Glutamatergic neuron (in vitro differentiated cells): ENCODE measurements at regions not wholly inside any gene's neighbourhood (a gene's known extent, or its start where the extent isn't known, plus 50 kb on each side); places are given as distances from the start of the nearest gene placed in this dataset.

ENCODE experiments used
- DNase-seq: peaks from one replicate; pipeline ENCODE4 v3.0.0; 2022
- H3K27ac Mint-ChIP-seq: one replicate; pipeline ENCODE4 v1.8.0; 2020; ENCODE audit warnings: mild to moderate bottlenecking, mixed read lengths, inconsistent platforms; ENCODE audit not compliant: unreplicated experiment
- H3K27me3 Mint-ChIP-seq: one replicate; pipeline ENCODE4 v1.8.0; 2020; ENCODE audit warnings: mild to moderate bottlenecking, moderate library complexity, mixed read lengths, inconsistent platforms; ENCODE audit not compliant: unreplicated experiment
- H3K36me3 Mint-ChIP-seq: one replicate; pipeline ENCODE4 v1.8.0; 2020; ENCODE audit warnings: mild to moderate bottlenecking, mixed read lengths, inconsistent platforms; ENCODE audit not compliant: unreplicated experiment
- H3K4me1 Mint-ChIP-seq: one replicate; pipeline ENCODE4 v1.8.0; 2020; ENCODE audit warnings: mild to moderate bottlenecking, low read depth, mixed read lengths, inconsistent platforms; ENCODE audit not compliant: unreplicated experiment
- H3K4me3 Mint-ChIP-seq: one replicate; pipeline ENCODE4 v1.8.0; 2020; ENCODE audit warnings: mild to moderate bottlenecking, mixed read lengths, inconsistent platforms; ENCODE audit not compliant: unreplicated experiment
- H3K9me3 Mint-ChIP-seq: one replicate; pipeline ENCODE4 v1.8.0; 2020; ENCODE audit warnings: mild to moderate bottlenecking, moderate library complexity, mixed read lengths, inconsistent platforms; ENCODE audit not compliant: unreplicated experiment
- CTCF ChIP-seq: fragments of 200-600 bp; sonication (generic); IDR thresholded peaks from one replicate; pipeline ENCODE4 v1.5.0; 2021; ENCODE audit not compliant: partially characterized antibody, unreplicated experiment

GRCh38 chr1:30815556-30815955 lies 58.0 kb upstream of the LAPTM5 start:
- Mint-ChIP-seq H3K27ac (no peak overlapping the region), H3K4me1 (peaks cover 33% of the 10 kb centered on the region), H3K27me3 (peaks cover 5% of the 10 kb centered on the region), H3K4me3 (no peak overlapping the region), H3K9me3 (no peaks in the 10 kb centered on the region), H3K36me3 (no peaks in the 10 kb centered on the region)
- no peak for DNase-seq
- TF ChIP-seq CTCF: no peak

DNA sequence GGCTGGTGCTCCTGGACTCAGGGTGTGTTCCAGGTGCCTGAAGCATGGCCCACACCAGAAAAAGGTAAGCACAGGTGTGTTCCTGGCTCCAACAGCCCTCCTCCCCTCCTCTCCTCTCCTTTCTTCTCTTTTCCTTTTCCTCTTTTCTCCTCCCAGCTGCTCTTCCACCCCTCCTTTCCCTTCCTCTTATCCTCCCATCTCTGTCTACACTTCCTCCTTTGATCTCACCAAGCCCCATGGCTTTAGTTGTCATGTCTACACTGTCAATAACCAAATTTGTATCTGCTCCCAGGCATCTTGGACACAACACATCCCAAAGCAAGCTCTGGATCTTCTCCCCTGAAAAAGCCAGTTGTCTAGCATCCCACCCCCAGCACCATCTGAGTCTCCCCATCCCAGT lies 56.7 kb upstream of the LAPTM5 start:
- Mint-ChIP-seq H3K36me3 (no peaks in the 10 kb centered on the region), H3K27ac (no peak overlapping the region), H3K4me3 (no peak overlapping the region), H3K27me3 (peaks cover 6% of the 10 kb centered on the region), H3K4me1 (peaks cover 33% of the 10 kb centered on the region), H3K9me3 (no peaks in the 10 kb centered on the region)
- no peak for DNase-seq
- TF ChIP-seq CTCF: no peak

DNA sequence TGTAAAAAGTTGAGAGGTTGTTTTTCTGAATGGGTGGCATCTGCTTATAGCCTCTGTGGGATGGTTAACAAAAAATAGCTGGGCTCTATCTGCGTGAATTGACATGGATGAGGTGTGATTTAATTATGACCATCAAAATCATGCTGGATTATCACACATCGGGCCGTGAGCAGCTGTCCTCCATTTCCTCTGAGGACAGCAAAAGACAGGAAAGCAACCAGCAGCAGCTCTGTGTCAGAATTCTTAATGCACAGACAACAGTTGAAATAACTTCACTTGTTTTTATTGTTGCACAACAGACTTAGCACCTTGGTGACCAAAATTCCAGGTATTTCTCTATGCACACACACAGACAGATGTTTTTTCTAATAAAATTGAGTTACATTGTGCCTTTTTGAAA lies 54.5 kb upstream of the LAPTM5 start:
- TF ChIP-seq CTCF: no peak
- no peak overlapping the region for H3K4me3 Mint-ChIP-seq
- H3K4me1 Mint-ChIP-seq: peaks cover 29% of the 10 kb centered on the region
- H3K27ac Mint-ChIP-seq: no peak overlapping the region
- no peak for DNase-seq
- peaks cover 4% of the 10 kb centered on the region for H3K27me3 Mint-ChIP-seq
- H3K9me3 Mint-ChIP-seq: no peaks in the 10 kb centered on the region
- H3K36me3 Mint-ChIP-seq: no peaks in the 10 kb centered on the region

GRCh38 chr1:30811187-30811586 lies 53.6 kb upstream of the LAPTM5 start:
- Mint-ChIP-seq H3K9me3 (peaks cover 2% of the 10 kb centered on the region), H3K27ac (peak overlapping the region; percentile 67), H3K36me3 (no peaks in the 10 kb centered on the region), H3K4me1 (peaks cover 22% of the 10 kb centered on the region), H3K4me3 (peak overlapping the region; percentile 26), H3K27me3 (peaks cover 4% of the 10 kb centered on the region)
- no peak for DNase-seq
- no peak for TF ChIP-seq CTCF

DNA sequence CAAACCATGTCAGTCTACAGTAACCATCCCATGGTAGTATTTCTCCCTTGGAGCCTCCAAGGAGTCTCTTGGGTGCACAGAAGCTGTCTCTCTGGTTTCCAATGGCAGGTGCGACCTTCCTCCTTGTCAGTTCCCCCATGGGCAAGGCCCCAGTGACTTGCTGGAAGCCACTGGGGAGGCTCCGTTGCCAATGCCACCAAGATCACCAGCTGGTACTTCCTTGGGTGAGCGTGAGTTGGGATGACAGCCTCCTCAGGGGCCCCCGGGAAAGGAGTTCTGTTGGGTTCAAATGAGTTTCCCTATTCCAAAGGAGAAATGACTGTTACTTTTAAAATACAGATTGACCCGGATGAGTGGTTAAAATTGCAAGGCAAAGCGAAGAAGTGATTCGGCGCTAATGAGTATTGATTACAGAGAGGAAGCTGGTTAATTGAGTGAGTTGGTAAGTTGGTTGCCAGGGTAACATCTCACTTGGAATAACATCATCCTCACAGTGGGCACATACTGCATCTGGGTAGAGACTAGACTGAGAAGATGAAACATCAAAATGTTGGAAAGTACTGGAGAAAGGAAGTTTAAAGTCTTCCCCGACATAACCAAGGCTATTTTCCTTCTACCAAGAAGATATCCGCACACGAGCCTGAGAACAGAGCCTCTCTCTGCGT lies 53.0 kb upstream of the LAPTM5 start:
- H3K27ac Mint-ChIP-seq: peak overlapping the region; percentile 67
- peaks cover 22% of the 10 kb centered on the region for H3K4me1 Mint-ChIP-seq

More for the DNA sequence above, 53.0 kb upstream of the LAPTM5 start:
- no peaks in the 10 kb centered on the region for H3K36me3 Mint-ChIP-seq
- H3K9me3 Mint-ChIP-seq: peaks cover 2% of the 10 kb centered on the region
- DNase-seq: no peak
- H3K4me3 Mint-ChIP-seq: peak overlapping the region; percentile 26
- peaks cover 4% of the 10 kb centered on the region for H3K27me3 Mint-ChIP-seq
- no peak for TF ChIP-seq CTCF
